Trophoblast cell (in vitro differentiated cells and primary cell): ENCODE measurements at regions not wholly inside any gene's neighbourhood (a gene's known extent, or its start where the extent isn't known, plus 50 kb on each side); places are given as distances from the start of the nearest gene placed in this dataset.

ENCODE experiments used
- DNase-seq, 2 donors: peaks; one replicate each; pipeline ENCODE4 v3.0.0-alpha.2; 2016
- H2AFZ ChIP-seq: 2 replicates; pipeline ENCODE4 v1.6.1; 2013; ENCODE audit warnings: low read length, moderate library complexity, mild to moderate bottlenecking; ENCODE audit not compliant: insufficient read depth, poor library complexity
- H2AK5ac ChIP-seq: 2 replicates; pipeline ENCODE4 v1.6.1; 2013; ENCODE audit warnings: mild to moderate bottlenecking, low read length
- H2BK120ac ChIP-seq: 2 replicates; pipeline ENCODE4 v1.6.1; 2013; ENCODE audit warnings: low read length, mild to moderate bottlenecking, moderate library complexity; ENCODE audit not compliant: insufficient read depth, poor library complexity
- H2BK12ac ChIP-seq: 2 replicates; pipeline ENCODE4 v1.6.1; 2013; ENCODE audit warnings: mild to moderate bottlenecking, low read length, moderate library complexity
- H2BK5ac ChIP-seq: 2 replicates; pipeline ENCODE4 v1.6.1; 2013; ENCODE audit warnings: low read length, low read depth, moderate library complexity, mild to moderate bottlenecking; ENCODE audit not compliant: poor library complexity
- H3K14ac ChIP-seq: 2 replicates; pipeline ENCODE4 v1.6.1; 2013; ENCODE audit warnings: mild to moderate bottlenecking, low read length
- H3K18ac ChIP-seq: 2 replicates; pipeline ENCODE4 v1.6.1; 2013; ENCODE audit warnings: mild to moderate bottlenecking, low read length
- H3K23ac ChIP-seq: 2 replicates; pipeline ENCODE4 v1.6.1; 2013; ENCODE audit warnings: low read length
- H3K27ac ChIP-seq: 2 replicates; pipeline ENCODE4 v1.5.1; 2013; ENCODE audit warnings: low read depth, mild to moderate bottlenecking, inconsistent platforms, low read length, moderate library complexity
- H3K27me3 ChIP-seq: 2 replicates; pipeline ENCODE4 v1.6.1; 2013; ENCODE audit warnings: inconsistent platforms, mild to moderate bottlenecking, low read length, moderate library complexity; ENCODE audit not compliant: insufficient read depth
- H3K36me3 ChIP-seq, 2 experiments: 1 replicate in 1 of 2; 2 replicates in 1 of 2; pipeline ENCODE4 v1.6.1; 2013; ENCODE audit warnings: low read length in 2 of 2, mild to moderate bottlenecking in 2 of 2, moderate library complexity in 1 of 2; ENCODE audit not compliant: insufficient read depth in 2 of 2, control insufficient read depth in 1 of 2
- H3K4ac ChIP-seq: 2 replicates; pipeline ENCODE4 v1.6.1; 2013; ENCODE audit warnings: low read depth, mild to moderate bottlenecking, low read length, moderate library complexity
- H3K4me1 ChIP-seq, 2 experiments: 1 replicate in 1 of 2; 2 replicates in 1 of 2; pipeline ENCODE4 v1.6.1; 2013; ENCODE audit warnings: low read length in 2 of 2, mild to moderate bottlenecking in 2 of 2, moderate library complexity in 1 of 2; ENCODE audit not compliant: insufficient read depth in 2 of 2, control insufficient read depth in 1 of 2
- H3K4me2 ChIP-seq: 2 replicates; pipeline ENCODE4 v1.6.1; 2013; ENCODE audit warnings: inconsistent platforms, mild to moderate bottlenecking, low read length, moderate library complexity
- H3K4me3 ChIP-seq: 2 replicates; pipeline ENCODE4 v1.5.1; 2013; ENCODE audit warnings: mild to moderate bottlenecking, low read depth, low read length, inconsistent platforms
- H3K79me1 ChIP-seq: one replicate; pipeline ENCODE4 v1.6.1; 2013; ENCODE audit warnings: low read length
- H3K79me2 ChIP-seq: 2 replicates; pipeline ENCODE4 v1.6.1; 2013; ENCODE audit warnings: low read length, mild to moderate bottlenecking; ENCODE audit not compliant: control insufficient read depth, insufficient read depth, poor library complexity
- H3K9ac ChIP-seq: 2 replicates; pipeline ENCODE4 v1.6.1; 2013; ENCODE audit warnings: mild to moderate bottlenecking, low read length
- H3K9me3 ChIP-seq: 2 replicates; pipeline ENCODE4 v1.6.1; 2013; ENCODE audit warnings: low read depth, mild to moderate bottlenecking, control low read depth, inconsistent platforms, low read length; ENCODE audit not compliant: insufficient read depth
- H4K12ac ChIP-seq: 2 replicates; pipeline ENCODE4 v1.6.1; 2013; ENCODE audit warnings: low read depth, mild to moderate bottlenecking, low read length, moderate library complexity
- H4K8ac ChIP-seq: 2 replicates; pipeline ENCODE4 v1.6.1; 2013; ENCODE audit warnings: low read depth, mild to moderate bottlenecking, low read length, moderate library complexity
- H4K91ac ChIP-seq: one replicate; pipeline ENCODE4 v1.6.1; 2013; ENCODE audit warnings: low read depth, mild to moderate bottlenecking, low read length, moderate library complexity
- WGBS: extraction: QIAGEN DNeasy Blood & Tissue Kit; methylation state at CpG from one replicate; pipeline ENCODE4 v1.1.7; 2013; ENCODE audit warnings: missing lambda C conversion rate; ENCODE audit not compliant: insufficient read length, insufficient coverage; ENCODE audit errors: extremely low coverage; 5-methylcytosine and 5-hydroxymethylcytosine counted together

GRCh38 chr11:91813263-91813662, 411.4 kb upstream of the FAT3 start:
- H2AK5ac ChIP-seq, result no peak overlapping the region
- no peak overlapping the region for H3K9ac ChIP-seq
- H3K36me3 ChIP-seq, result no peaks in the 10 kb centered on the region
- no peak overlapping the region for H2BK12ac ChIP-seq
- no peak overlapping the region for H3K4ac ChIP-seq
- H4K91ac ChIP-seq, result no peak overlapping the region
- no peak overlapping the region for H2AFZ ChIP-seq
- H4K8ac ChIP-seq, result no peak overlapping the region
- H2BK5ac ChIP-seq, result no peak overlapping the region
- DNase-seq, result no peak
- H3K9me3 ChIP-seq, result no peaks in the 10 kb centered on the region
- H3K23ac ChIP-seq, result no peak overlapping the region
- no peak overlapping the region for H3K4me3 ChIP-seq
- H3K27me3 ChIP-seq, result no peaks in the 10 kb centered on the region
- no peaks in the 10 kb centered on the region for H3K4me1 ChIP-seq
- no peak overlapping the region for H4K12ac ChIP-seq
- H2BK120ac ChIP-seq, result no peak overlapping the region
- no peaks in the 10 kb centered on the region for H3K79me2 ChIP-seq
- H3K18ac ChIP-seq, result no peak overlapping the region
- no peak overlapping the region for H3K4me2 ChIP-seq
- H3K79me1 ChIP-seq, result no peaks in the 10 kb centered on the region
- H3K27ac ChIP-seq, result no peak overlapping the region
- H3K14ac ChIP-seq, result no peak overlapping the region

DNA sequence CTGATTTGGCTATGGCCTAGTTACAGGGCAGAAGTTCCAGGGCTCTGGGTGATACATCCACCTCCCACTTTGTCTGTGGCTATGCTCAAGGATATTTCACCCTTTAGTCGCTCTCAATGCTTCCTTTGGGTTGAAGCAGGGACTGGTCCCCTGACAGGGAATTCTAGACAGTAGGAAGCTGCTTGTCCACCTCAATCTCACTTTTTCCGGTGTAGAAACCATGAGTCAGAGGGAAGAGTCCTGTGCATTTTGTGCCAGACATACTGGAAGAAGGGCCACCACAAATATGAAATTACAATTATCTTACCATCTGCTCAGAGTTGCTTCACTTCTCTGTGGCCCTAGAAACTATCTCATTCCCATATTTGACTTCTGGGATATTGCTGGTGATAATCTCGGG, 413.7 kb upstream of the FAT3 start:
- no peaks in the 10 kb centered on the region for H3K36me3 ChIP-seq
- no peak overlapping the region for H3K9ac ChIP-seq
- peak overlapping the region; percentile 81 for H2BK120ac ChIP-seq
- no peak overlapping the region for H3K4me3 ChIP-seq
- no CpG with 5 or more reads among the region's 3 CpGs for whole genome bisulfite sequencing
- H3K4ac ChIP-seq, result no peak overlapping the region
- no peak overlapping the region for H3K23ac ChIP-seq
- no peak overlapping the region for H3K14ac ChIP-seq
- no peak overlapping the region for H3K18ac ChIP-seq
- H2BK12ac ChIP-seq, result peak overlapping the region; percentile 84
- H4K12ac ChIP-seq, result no peak overlapping the region
- no peaks in the 10 kb centered on the region for H3K79me1 ChIP-seq
- peak overlapping the region; percentile 40 for H2AK5ac ChIP-seq
- no peaks in the 10 kb centered on the region for H3K9me3 ChIP-seq
- DNase-seq, result no peak
- H3K27me3 ChIP-seq, result no peaks in the 10 kb centered on the region
- H3K4me1 ChIP-seq, result no peaks in the 10 kb centered on the region
- no peak overlapping the region for H2AFZ ChIP-seq
- peak overlapping the region; percentile 44 for H2BK5ac ChIP-seq
- no peak overlapping the region for H3K27ac ChIP-seq
- no peak overlapping the region for H4K8ac ChIP-seq
- no peak overlapping the region for H3K4me2 ChIP-seq
- no peaks in the 10 kb centered on the region for H3K79me2 ChIP-seq
- no peak overlapping the region for H4K91ac ChIP-seq

- no peak overlapping the region for H2BK120ac ChIP-seq
- H3K4ac ChIP-seq, result no peak overlapping the region
- no peak overlapping the region for H3K18ac ChIP-seq
- no peak overlapping the region for H3K14ac ChIP-seq
- peaks cover 7% of the 10 kb centered on the region for H3K79me1 ChIP-seq
- H3K27me3 ChIP-seq, result no peaks in the 10 kb centered on the region
- no peak overlapping the region for H2BK12ac ChIP-seq
- no peak overlapping the region for H4K12ac ChIP-seq
- H3K9ac ChIP-seq, result no peak overlapping the region
- no peak overlapping the region for H3K27ac ChIP-seq
- no peak for DNase-seq
- no peak overlapping the region for H3K4me3 ChIP-seq
- no peak overlapping the region for H3K23ac ChIP-seq
- H3K9me3 ChIP-seq, result no peaks in the 10 kb centered on the region
- H2AK5ac ChIP-seq, result no peak overlapping the region
- WGBS, result no CpG with 5 or more reads among the region's 1 CpG
- no peak overlapping the region for H2BK5ac ChIP-seq
- peaks cover 2% of the 10 kb centered on the region for H3K79me2 ChIP-seq
- no peak overlapping the region for H4K8ac ChIP-seq
- H3K4me2 ChIP-seq, result no peak overlapping the region
- H3K4me1 ChIP-seq, result peaks cover 0 to 8% of the 10 kb centered on the region in 2 experiments
- no peaks in the 10 kb centered on the region for H3K36me3 ChIP-seq
- H2AFZ ChIP-seq, result no peak overlapping the region
- H4K91ac ChIP-seq, result no peak overlapping the region
Observed at GRCh38 chr11:91805293-91805692, 419.3 kb upstream of the FAT3 start.

- Histone ChIP-seq H3K18ac (no peak overlapping the region), H3K36me3 (no peaks in the 10 kb centered on the region), H3K9ac (no peak overlapping the region), H2BK5ac (no peak overlapping the region), H3K27me3 (no peaks in the 10 kb centered on the region), H3K79me2 (peaks cover 2% of the 10 kb centered on the region), H4K8ac (no peak overlapping the region), H4K12ac (no peak overlapping the region), H3K4ac (no peak overlapping the region), H3K27ac (peak overlapping the region; percentile 95), H3K23ac (no peak overlapping the region), H2AK5ac (no peak overlapping the region), H3K4me3 (no peak overlapping the region), H4K91ac (no peak overlapping the region), H3K4me2 (no peak overlapping the region), H2BK12ac (no peak overlapping the region), H3K9me3 (no peaks in the 10 kb centered on the region), H2BK120ac (no peak overlapping the region), H3K79me1 (peaks cover 10% of the 10 kb centered on the region), H2AFZ (no peak overlapping the region), H3K4me1 (peaks cover 0 to 11% of the 10 kb centered on the region in 2 experiments), H3K14ac (no peak overlapping the region)
- peak; percentile 33 to 36 for DNase-seq
- no CpG with 5 or more reads among the region's 1 CpG for WGBS
Observed at GRCh38 chr11:91804042-91804441, 420.6 kb upstream of the FAT3 start.
